T-helper 2 cell treated with Interferon-gamma antibody and Interleukin-4, amounts not matched to agents 5 μg/mL and 100 μg/mL, for 36 hours (primary cell): ENCODE measurements at regions not wholly inside any gene's neighbourhood (a gene's known extent, or its start where the extent isn't known, plus 50 kb on each side); places are given as distances from the start of the nearest gene placed in this dataset.
"Not testable (repeated sequence)": the region's sequence is repeated elsewhere in the genome, so short reads cannot be mapped to it uniquely, and the experiment has no call there.

Experiments used
- DNase-seq: peaks from one replicate; pipeline ENCODE4 v3.0.0; 2021; ENCODE audit warnings: low spot score
- H3K27ac Mint-ChIP-seq: one replicate; pipeline ENCODE4 v1.8.0; 2021; ENCODE audit warnings: mild to moderate bottlenecking, mixed read lengths
- H3K27me3 Mint-ChIP-seq: one replicate; pipeline ENCODE4 v1.8.0; 2021; ENCODE audit warnings: low read depth, mixed read lengths
- H3K36me3 Mint-ChIP-seq: one replicate; pipeline ENCODE4 v1.8.0; 2021; ENCODE audit warnings: low read depth, mixed read lengths
- H3K4me1 Mint-ChIP-seq: one replicate; pipeline ENCODE4 v1.8.0; 2021; ENCODE audit warnings: low read depth, mixed read lengths
- H3K4me3 Mint-ChIP-seq: one replicate; pipeline ENCODE4 v1.8.0; 2022; ENCODE audit warnings: mild to moderate bottlenecking, moderate library complexity, mixed read lengths
- H3K9me3 Mint-ChIP-seq: one replicate; pipeline ENCODE4 v1.8.0; 2021; ENCODE audit warnings: mixed read lengths

GRCh38 chr4:155578726-155579370, 87.8 kb upstream of the GUCY1A1 start:
- no peak for DNase-seq
- peaks cover 4% of the 10 kb centered on the region for H3K9me3 Mint-ChIP-seq

GRCh38 chr4:155578219-155578618, 88.4 kb upstream of the GUCY1A1 start:
- Mint-ChIP-seq H3K4me3 (no peak overlapping the region), H3K27ac (no peak overlapping the region), H3K4me1 (peaks cover 8% of the 10 kb centered on the region), H3K9me3 (peaks cover under 1% of the 10 kb centered on the region), H3K27me3 (peaks cover 6% of the 10 kb centered on the region), H3K36me3 (no peaks in the 10 kb centered on the region)
- no peak for DNase-seq

More at GRCh38 chr4:155578726-155579370, 87.8 kb upstream of the GUCY1A1 start:
- no peaks in the 10 kb centered on the region for H3K36me3 Mint-ChIP-seq
- H3K4me1 Mint-ChIP-seq = peaks cover 15% of the 10 kb centered on the region
- H3K27ac Mint-ChIP-seq = no peak overlapping the region
- H3K27me3 Mint-ChIP-seq = peaks cover 6% of the 10 kb centered on the region
- no peak overlapping the region for H3K4me3 Mint-ChIP-seq

- H3K4me3 Mint-ChIP-seq, H3K27me3 Mint-ChIP-seq, H3K4me1 Mint-ChIP-seq, H3K27ac Mint-ChIP-seq, DNase-seq, H3K36me3 Mint-ChIP-seq, H3K9me3 Mint-ChIP-seq: not testable (repeated sequence)
Observed at GRCh38 chr4:155574329-155574728, 92.3 kb upstream of the GUCY1A1 start.

GRCh38 chr4:155573126-155573525, 93.5 kb upstream of the GUCY1A1 start:
- Mint-ChIP-seq H3K9me3 (no peaks in the 10 kb centered on the region), H3K4me3 (no peak overlapping the region), H3K27ac (no peak overlapping the region), H3K36me3 (no peaks in the 10 kb centered on the region), H3K4me1 (no peaks in the 10 kb centered on the region), H3K27me3 (peaks cover 8% of the 10 kb centered on the region)
- no peak for DNase-seq

- no peaks in the 10 kb centered on the region for H3K4me1 Mint-ChIP-seq
- DNase-seq = no peak
- no peaks in the 10 kb centered on the region for H3K36me3 Mint-ChIP-seq
- H3K27ac Mint-ChIP-seq = no peak overlapping the region
- no peak overlapping the region for H3K4me3 Mint-ChIP-seq
- no peaks in the 10 kb centered on the region for H3K9me3 Mint-ChIP-seq
- peaks cover 8% of the 10 kb centered on the region for H3K27me3 Mint-ChIP-seq
Observed at GRCh38 chr4:155572106-155572703, 94.4 kb upstream of the GUCY1A1 start.

- peaks cover 8% of the 10 kb centered on the region for H3K27me3 Mint-ChIP-seq
- H3K4me1 Mint-ChIP-seq = no peaks in the 10 kb centered on the region
- no peak overlapping the region for H3K27ac Mint-ChIP-seq
- no peaks in the 10 kb centered on the region for H3K36me3 Mint-ChIP-seq
- no peak for DNase-seq
- H3K4me3 Mint-ChIP-seq = no peak overlapping the region
- H3K9me3 Mint-ChIP-seq = no peaks in the 10 kb centered on the region
Observed at GRCh38 chr4:155571184-155571944, 95.3 kb upstream of the GUCY1A1 start.

GRCh38 chr4:155570661-155571060, 96.0 kb upstream of the GUCY1A1 start:
- Mint-ChIP-seq H3K27me3 (peaks cover 5% of the 10 kb centered on the region), H3K36me3 (no peaks in the 10 kb centered on the region), H3K4me3 (no peak overlapping the region), H3K9me3 (no peaks in the 10 kb centered on the region), H3K27ac (no peak overlapping the region), H3K4me1 (no peaks in the 10 kb centered on the region)
- no peak for DNase-seq

GRCh38 chr4:155569960-155570515, 96.6 kb upstream of the GUCY1A1 start:
- Mint-ChIP-seq H3K4me3 (no peak overlapping the region), H3K27ac (no peak overlapping the region), H3K9me3 (no peaks in the 10 kb centered on the region), H3K4me1 (no peaks in the 10 kb centered on the region), H3K36me3 (no peaks in the 10 kb centered on the region), H3K27me3 (peaks cover 5% of the 10 kb centered on the region)
- DNase-seq = no peak

- DNase-seq = no peak
- Mint-ChIP-seq H3K9me3 (no peaks in the 10 kb centered on the region), H3K4me3 (no peak overlapping the region), H3K4me1 (no peaks in the 10 kb centered on the region), H3K36me3 (no peaks in the 10 kb centered on the region), H3K27ac (no peak overlapping the region), H3K27me3 (peaks cover 5% of the 10 kb centered on the region)
Observed at GRCh38 chr4:155569471-155569870, 97.2 kb upstream of the GUCY1A1 start.

GRCh38 chr4:155568641-155569220, 97.9 kb upstream of the GUCY1A1 start:
- Mint-ChIP-seq H3K9me3 (no peaks in the 10 kb centered on the region), H3K4me3 (no peak overlapping the region), H3K4me1 (no peaks in the 10 kb centered on the region), H3K27ac (no peak overlapping the region), H3K27me3 (peaks cover 6% of the 10 kb centered on the region), H3K36me3 (no peaks in the 10 kb centered on the region)
- DNase-seq = no peak

- no peaks in the 10 kb centered on the region for H3K4me1 Mint-ChIP-seq
- no peak overlapping the region for H3K27ac Mint-ChIP-seq
- H3K27me3 Mint-ChIP-seq = peaks cover 12% of the 10 kb centered on the region
- no peak overlapping the region for H3K4me3 Mint-ChIP-seq
- H3K9me3 Mint-ChIP-seq = no peaks in the 10 kb centered on the region
- no peak for DNase-seq
- H3K36me3 Mint-ChIP-seq = no peaks in the 10 kb centered on the region
Observed at GRCh38 chr4:155566354-155566753, 100.3 kb upstream of the GUCY1A1 start.

- H3K27ac Mint-ChIP-seq = no peak overlapping the region
- H3K4me1 Mint-ChIP-seq = no peaks in the 10 kb centered on the region
- peaks cover 12% of the 10 kb centered on the region for H3K27me3 Mint-ChIP-seq
- no peak overlapping the region for H3K4me3 Mint-ChIP-seq
- no peak for DNase-seq
- H3K36me3 Mint-ChIP-seq = no peaks in the 10 kb centered on the region
- H3K9me3 Mint-ChIP-seq = no peaks in the 10 kb centered on the region
Observed at GRCh38 chr4:155565776-155566175, 100.9 kb upstream of the GUCY1A1 start.

- Mint-ChIP-seq H3K36me3 (no peaks in the 10 kb centered on the region), H3K9me3 (no peaks in the 10 kb centered on the region), H3K4me3 (no peak overlapping the region), H3K27me3 (peaks cover 11% of the 10 kb centered on the region), H3K4me1 (no peaks in the 10 kb centered on the region), H3K27ac (no peak overlapping the region)
- DNase-seq = no peak
Observed at GRCh38 chr4:155565330-155565729, 101.3 kb upstream of the GUCY1A1 start.

GRCh38 chr4:155564880-155565279, 101.8 kb upstream of the GUCY1A1 start:
- no peak for DNase-seq
- Mint-ChIP-seq H3K27ac (no peak overlapping the region), H3K36me3 (no peaks in the 10 kb centered on the region), H3K9me3 (no peaks in the 10 kb centered on the region), H3K27me3 (peaks cover 11% of the 10 kb centered on the region), H3K4me1 (no peaks in the 10 kb centered on the region), H3K4me3 (no peak overlapping the region)
